ENCODE measurements at regions not wholly inside any gene's neighbourhood (a gene's known extent, or its start where the extent isn't known, plus 50 kb on each side); places are given as distances from the start of the nearest gene placed in this dataset.

GRCh38 chr9:135355521-135356011, 124.0 kb upstream of the PPP1R26 start:
- no peak for DNase-seq (ENCODE audit: extremely low spot score in 2 of 2)
- Histone ChIP-seq H3K27me3 (no peaks in the 10 kb centered on the region), H3K4me1 (no peaks in the 10 kb centered on the region), H3K27ac (no peak overlapping the region), H3K36me3 (no peaks in the 10 kb centered on the region), H3K4me3 (no peak overlapping the region), H3K9me3 (no peaks in the 10 kb centered on the region)
- TF ChIP-seq POLR2AphosphoS5 (IDR thresholded peaks at IDR 0.05; ENCODE audit: insufficient read depth in 1 of 2, low read depth in 1 of 2) (no peak), CTCF (IDR thresholded peaks at IDR 0.05) (no peak), POLR2A (IDR thresholded peaks at IDR 0.05) (no peak)
- intact Hi-C loops (cut with DNase I) = no loop called here

GRCh38 chr9:135356021-135356420, 123.6 kb upstream of the PPP1R26 start:
- Histone ChIP-seq H3K4me3 (no peak overlapping the region), H3K36me3 (no peaks in the 10 kb centered on the region), H3K27me3 (no peaks in the 10 kb centered on the region), H3K4me1 (no peaks in the 10 kb centered on the region), H3K27ac (no peak overlapping the region), H3K9me3 (no peaks in the 10 kb centered on the region)
- intact Hi-C loops (cut with DNase I) = no loop called here
- TF ChIP-seq CTCF (IDR thresholded peaks at IDR 0.05) = no peak
- TF ChIP-seq POLR2AphosphoS5 (IDR thresholded peaks at IDR 0.05; ENCODE audit: insufficient read depth in 1 of 2, low read depth in 1 of 2) = no peak
- TF ChIP-seq POLR2A (IDR thresholded peaks at IDR 0.05) = no peak
- no peak for DNase-seq (ENCODE audit: extremely low spot score in 2 of 2)

GRCh38 chr9:135356796-135357195, 122.8 kb upstream of the PPP1R26 start:
- DNase-seq (ENCODE audit: extremely low spot score in 2 of 2) = no peak
- no peak overlapping the region for H3K4me3 ChIP-seq
- H3K9me3 ChIP-seq = no peaks in the 10 kb centered on the region
- intact Hi-C loops (cut with DNase I) = no loop called here
- TF ChIP-seq POLR2AphosphoS5 (IDR thresholded peaks at IDR 0.05; ENCODE audit: insufficient read depth in 1 of 2, low read depth in 1 of 2) (no peak), POLR2A (IDR thresholded peaks at IDR 0.05) (no peak), CTCF (IDR thresholded peaks at IDR 0.05) (no peak)
- no peaks in the 10 kb centered on the region for H3K27me3 ChIP-seq
- no peaks in the 10 kb centered on the region for H3K36me3 ChIP-seq
- no peaks in the 10 kb centered on the region for H3K4me1 ChIP-seq
- no peak overlapping the region for H3K27ac ChIP-seq

- no peaks in the 10 kb centered on the region for H3K27me3 ChIP-seq
- H3K9me3 ChIP-seq = no peaks in the 10 kb centered on the region
- no peaks in the 10 kb centered on the region for H3K36me3 ChIP-seq
- no peaks in the 10 kb centered on the region for H3K4me1 ChIP-seq
- no peak for DNase-seq (ENCODE audit: extremely low spot score in 2 of 2)
- TF ChIP-seq POLR2A (IDR thresholded peaks at IDR 0.05) (no peak), CTCF (IDR thresholded peaks at IDR 0.05) (no peak), POLR2AphosphoS5 (IDR thresholded peaks at IDR 0.05; ENCODE audit: insufficient read depth in 1 of 2, low read depth in 1 of 2) (no peak)
- no peak overlapping the region for H3K27ac ChIP-seq
- intact Hi-C loops (cut with DNase I) = no loop called here
- no peak overlapping the region for H3K4me3 ChIP-seq
Observed at GRCh38 chr9:135357863-135358551, 121.6 kb upstream of the PPP1R26 start.

- Histone ChIP-seq H3K36me3 (no peaks in the 10 kb centered on the region), H3K4me1 (no peaks in the 10 kb centered on the region), H3K9me3 (no peaks in the 10 kb centered on the region), H3K27ac (no peak overlapping the region), H3K4me3 (no peak overlapping the region), H3K27me3 (no peaks in the 10 kb centered on the region)
- no peak for TF ChIP-seq POLR2AphosphoS5 (IDR thresholded peaks at IDR 0.05; ENCODE audit: insufficient read depth in 1 of 2, low read depth in 1 of 2)
- no peak for TF ChIP-seq POLR2A (IDR thresholded peaks at IDR 0.05)
- TF ChIP-seq CTCF (IDR thresholded peaks at IDR 0.05) = no peak
- intact Hi-C loops (cut with DNase I) = no loop called here
- DNase-seq (ENCODE audit: extremely low spot score in 2 of 2) = no peak
Observed at GRCh38 chr9:135358552-135358940, 121.0 kb upstream of the PPP1R26 start.

All from vagina (tissue), 2 donors.